G401 (cell line): ENCODE measurements at regions not wholly inside any gene's neighbourhood (a gene's known extent, or its start where the extent isn't known, plus 50 kb on each side); places are given as distances from the start of the nearest gene placed in this dataset.
"Not testable (repeated sequence)": the region's sequence is repeated elsewhere in the genome, so short reads cannot be mapped to it uniquely, and the experiment has no call there.

Experiments
- DNase-seq: peaks from one replicate; pipeline ENCODE4 v3.0.0-alpha.2; 2015; ENCODE audit warnings: low spot score
- in situ Hi-C: cut with HindIII; loops from 2 replicates; pipeline ENCODE4 v1.10.0; 2016; ENCODE audit warnings: low sequenced_read_pairs, mixed read lengths

DNA sequence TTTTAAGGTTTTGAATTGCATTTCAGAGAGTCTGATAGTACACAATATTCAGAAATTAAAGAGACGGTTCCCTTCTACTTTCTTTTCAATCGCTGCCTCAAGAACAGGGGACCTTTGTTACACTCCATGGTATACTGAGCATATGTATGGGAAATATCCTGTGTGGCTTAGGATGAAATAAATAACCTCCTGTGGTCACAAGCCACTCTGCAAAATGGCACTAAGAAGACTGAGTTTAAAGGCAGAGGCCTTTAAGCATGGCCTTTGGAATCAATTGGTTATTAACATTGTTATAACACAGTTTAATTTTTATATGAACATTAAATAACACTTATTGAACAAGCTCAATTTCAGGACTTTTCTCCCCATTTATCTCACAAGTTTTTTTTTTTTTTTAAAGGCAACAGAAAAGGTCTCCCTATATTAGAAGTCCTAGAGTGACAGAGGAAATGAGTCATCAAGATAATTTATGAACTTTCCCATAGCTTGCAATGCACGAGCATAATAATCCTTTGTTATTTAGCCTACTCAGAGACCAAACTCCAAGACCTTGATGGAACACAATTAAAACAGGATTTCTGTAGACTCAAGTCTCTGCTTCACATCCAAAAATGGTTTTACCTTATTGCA, 341.9 kb downstream of the TMEM167A start:
- no peak for DNase-seq
- in situ Hi-C loops: no loop called here

DNA sequence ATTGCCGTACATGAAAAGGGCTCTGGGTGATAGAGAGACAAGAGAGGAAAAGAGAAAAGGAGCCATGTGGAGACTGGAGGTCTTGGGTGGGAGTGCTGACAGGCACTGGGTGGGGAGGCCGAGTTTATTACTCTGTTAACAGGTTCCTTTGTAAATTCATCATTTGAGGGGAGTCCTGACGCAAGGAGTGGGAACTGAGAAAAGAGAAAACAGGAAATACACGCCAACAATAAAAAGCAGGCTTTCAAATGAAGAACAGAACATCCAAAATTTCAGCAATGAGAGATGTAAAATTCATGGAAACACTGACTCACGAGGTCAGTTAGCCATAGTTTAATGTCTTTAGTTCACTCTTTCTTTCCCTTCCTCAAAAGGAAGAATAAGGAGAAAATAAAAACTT, 342.8 kb downstream of the TMEM167A start:
- in situ Hi-C loops: no loop called here

DNA sequence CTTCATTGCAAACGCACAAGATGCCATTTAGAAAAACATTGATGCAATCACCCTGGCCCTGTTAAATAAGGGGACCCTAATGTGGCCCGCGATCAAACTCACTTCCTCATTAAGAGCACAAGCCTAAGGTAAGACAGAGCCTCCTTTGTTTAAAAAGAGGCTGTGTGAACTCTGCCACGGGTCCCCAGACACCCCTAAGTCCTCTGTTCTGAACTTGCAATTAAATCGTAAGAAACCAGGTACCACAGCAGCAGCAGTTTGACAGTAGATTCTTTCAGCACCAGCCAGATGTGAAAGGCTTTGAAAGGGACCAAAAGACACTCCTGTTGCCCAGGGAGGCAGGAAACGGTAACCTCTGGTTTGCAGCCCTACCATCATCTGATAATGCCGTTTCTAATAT, 346.3 kb downstream of the TMEM167A start:
- in situ Hi-C loops: no loop called here
- DNase-seq: no peak

More for the DNA sequence above, 342.8 kb downstream of the TMEM167A start:
- DNase-seq: no peak

DNA sequence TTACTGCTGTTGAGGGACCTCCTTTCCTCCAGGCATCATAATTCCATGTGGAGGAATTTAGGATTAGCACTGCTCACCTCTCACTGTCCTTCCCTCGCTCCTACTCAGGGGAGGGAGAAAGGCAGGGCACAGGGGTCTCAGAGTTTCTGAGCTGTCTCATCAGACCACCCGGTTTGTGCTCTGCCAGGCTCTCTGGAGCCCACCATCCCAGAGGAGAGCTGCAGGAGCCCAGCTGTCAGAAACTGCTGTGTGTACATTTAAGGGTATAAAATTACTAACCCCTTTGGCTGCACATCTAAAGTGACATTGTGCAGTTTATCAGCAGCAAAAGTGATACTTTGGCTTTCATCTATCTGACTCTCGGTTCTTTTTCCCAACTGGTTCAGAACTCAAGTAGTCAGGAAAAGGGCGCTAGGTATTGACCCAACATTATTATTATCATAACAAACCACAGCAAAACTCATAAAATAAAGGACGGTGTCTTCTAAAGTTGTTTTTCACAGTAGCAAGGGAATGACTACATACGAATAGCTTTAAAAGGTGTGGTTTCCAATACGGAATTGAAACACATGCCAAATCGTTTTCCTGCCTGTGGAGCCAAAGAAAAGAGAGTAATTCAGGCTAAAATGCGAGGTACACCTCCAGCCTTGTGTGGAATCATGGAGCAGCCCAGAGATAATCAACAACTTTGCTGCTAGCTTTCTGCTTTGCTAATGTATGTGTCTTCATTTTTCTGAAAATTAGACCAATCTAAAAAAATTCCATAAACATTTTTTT, 348.1 kb downstream of the TMEM167A start:
- DNase-seq: no peak
- in situ Hi-C loops: no loop called here

DNA sequence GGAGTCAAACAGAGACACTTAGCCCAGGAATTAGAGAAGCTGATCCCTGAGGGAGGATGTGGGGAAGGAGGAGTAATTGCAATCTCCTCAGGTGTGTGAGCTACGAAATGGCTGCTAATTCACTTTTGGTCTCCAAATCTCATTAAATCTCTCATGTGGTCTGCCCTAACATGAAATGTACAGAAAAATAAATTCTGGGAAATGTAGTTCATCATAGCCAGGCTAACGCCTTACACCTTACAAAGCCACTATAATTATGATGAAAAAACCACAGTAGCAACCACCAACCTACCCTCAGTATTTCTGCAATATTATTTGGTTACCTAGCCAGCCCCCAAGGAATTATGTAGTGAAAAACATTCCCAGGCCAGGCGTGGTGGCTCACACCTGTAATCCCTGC, 354.0 kb downstream of the TMEM167A start:
- in situ Hi-C loops: no loop called here
- no peak for DNase-seq

DNA sequence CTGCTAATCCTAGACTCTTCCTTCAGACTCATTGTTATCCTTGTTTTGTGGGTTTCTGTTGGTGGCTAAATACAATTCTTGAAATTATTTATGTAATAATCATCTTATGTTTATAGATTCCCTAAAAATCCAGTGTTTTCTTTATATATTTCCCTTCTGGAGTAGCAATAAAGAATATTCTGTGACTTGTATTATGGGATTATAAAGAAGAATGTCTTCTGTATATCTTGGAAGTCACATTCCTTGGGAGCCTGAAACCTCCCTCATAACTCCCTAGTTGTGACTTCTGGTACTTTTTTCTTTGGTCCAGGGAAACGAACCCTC, 356.1 kb downstream of the TMEM167A start:
- no peak for DNase-seq
- in situ Hi-C loops: no loop called here

DNA sequence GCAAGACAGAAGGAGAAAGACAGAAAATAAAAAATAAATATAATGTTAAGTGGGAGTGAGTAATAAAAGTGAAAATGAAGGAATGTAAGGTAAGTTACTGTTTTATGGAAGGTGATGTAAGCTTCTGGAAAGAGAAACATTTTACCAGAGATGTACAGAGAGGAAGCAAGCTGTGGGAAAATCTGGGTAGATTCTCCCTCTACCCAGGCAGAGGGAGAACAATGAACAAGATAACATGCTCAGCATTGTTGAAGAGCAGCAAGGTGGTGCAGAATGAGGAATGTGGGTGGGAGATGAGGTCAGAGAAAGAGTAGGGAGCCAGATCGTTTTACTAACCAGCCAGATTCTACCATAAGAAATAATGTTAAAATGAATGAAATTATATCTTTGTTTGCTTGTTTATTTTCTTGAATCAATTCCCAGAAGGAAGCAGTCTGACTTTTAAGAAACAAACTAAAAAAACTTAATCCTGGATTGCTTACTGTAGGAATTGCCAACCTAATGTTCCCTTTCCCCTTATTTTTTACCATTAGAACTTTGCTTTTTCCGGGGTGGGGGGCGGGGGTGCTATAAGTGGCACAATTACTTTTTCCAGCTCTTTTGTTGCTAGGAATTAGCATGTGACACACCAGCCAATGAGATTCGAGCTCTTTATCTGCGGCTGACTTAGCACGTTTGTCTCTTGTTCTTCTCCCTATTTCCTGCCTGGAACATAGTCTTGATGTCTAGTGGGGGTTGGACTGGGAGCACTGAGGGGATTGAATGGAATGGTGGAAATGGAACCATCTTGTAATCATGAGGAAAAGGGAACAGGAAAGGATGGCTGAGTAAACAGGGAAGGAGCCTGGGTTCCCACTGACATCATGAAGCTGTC, 356.7 kb downstream of the TMEM167A start:
- DNase-seq: no peak
- in situ Hi-C loops: no loop called here

DNA sequence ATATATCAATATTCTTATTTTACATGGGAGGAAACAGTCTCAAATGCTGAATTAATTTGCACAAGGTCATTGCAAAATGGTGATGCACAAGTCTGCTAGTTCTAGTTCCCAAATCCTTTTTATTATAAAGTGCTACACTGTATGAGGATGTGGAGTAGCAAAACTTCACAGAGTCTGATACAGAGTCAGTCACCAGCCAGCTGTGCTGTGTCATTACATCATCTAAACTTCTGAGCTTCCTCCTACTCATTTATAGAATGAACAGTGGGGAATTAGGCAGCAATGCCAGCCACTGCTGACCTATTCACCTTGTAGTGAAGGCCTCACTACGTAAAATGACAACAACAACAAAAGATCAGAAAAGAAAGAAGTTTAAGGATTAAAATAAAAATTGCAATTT, 357.8 kb downstream of the TMEM167A start:
- no peak for DNase-seq
- in situ Hi-C loops: no loop called here

DNA sequence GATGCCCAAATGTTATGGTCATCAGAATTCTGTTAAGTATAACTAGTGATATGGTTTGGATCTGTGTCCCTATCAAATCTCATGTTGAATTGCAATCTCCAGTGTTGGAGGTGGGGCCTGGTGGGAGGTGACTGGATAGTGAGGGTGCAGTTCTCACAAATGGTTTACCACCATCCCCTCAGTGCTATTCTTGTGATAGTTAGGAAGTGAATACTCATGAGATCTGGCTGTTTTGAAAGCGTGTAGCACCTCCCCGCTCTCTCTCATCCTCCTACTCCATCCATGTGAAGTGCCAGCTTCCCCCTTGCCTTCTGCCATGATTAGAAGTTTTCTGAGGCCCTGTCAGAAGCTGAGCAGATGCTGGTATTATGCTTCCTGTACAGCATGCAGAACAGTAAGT, 359.5 kb downstream of the TMEM167A start:
- DNase-seq: no peak
- in situ Hi-C loops: no loop called here

DNA sequence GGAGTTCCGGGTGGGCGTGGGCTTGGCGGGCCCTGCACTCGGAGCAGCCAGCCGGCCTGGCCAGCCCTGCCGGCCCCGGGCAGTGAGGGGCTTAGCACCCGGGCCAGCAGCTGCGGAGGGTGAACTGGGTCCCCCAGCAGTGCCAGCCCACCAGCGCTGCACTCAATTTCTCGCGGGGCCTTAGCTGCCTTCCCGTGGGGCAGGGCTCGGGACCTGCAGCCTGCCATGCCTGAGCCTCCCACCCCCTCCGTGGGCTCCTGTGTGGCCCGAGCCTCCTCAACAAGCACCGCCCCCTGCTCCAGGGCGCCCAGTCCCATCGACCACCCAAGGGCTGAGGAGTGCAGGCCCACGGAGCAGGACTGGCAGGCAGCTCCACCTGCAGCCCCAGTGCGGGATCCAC, 362.5 kb downstream of the TMEM167A start:
- DNase-seq, in situ Hi-C loops: not testable (repeated sequence)

DNA sequence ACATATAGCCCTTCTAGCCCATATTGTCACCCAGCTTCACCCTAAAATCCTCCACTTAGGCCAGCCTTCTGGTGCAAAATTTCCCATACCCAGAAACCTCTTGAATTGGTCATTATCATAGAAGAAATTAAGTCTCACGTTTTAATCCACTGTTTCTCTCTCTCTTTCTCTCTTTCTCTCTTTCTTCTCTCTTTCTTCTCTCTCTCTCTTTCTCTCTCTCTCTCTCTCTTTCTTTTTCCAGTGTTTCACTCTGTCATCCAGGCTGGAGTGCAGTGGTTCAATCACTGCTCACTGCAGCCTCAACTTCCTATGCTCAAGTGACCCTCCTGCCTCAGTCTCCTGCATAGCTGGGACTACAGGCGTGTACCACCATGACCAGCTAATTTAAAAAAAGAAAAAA, 363.4 kb downstream of the TMEM167A start:
- in situ Hi-C loops: no loop called here
- no peak for DNase-seq

DNA sequence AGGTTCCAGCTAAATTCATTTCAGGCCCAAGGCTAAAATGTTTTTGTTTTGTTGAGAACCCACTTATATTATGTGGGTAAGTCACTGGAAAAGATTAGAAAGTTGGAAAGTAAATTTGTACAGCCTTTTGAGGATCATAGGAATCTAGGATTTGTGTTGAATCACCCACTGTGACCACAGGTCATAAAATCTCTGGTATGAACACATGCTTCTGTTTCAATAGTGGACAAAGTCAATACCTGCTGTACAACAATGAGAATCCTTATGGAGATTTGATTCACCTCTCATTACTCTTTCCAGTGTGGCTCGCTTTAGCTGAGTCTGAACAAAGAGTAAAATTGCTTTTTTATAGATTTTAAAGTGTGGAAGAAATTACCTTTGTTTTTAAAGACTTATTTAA, 369.5 kb downstream of the TMEM167A start:
- no peak for DNase-seq
- in situ Hi-C loops: no loop called here

DNA sequence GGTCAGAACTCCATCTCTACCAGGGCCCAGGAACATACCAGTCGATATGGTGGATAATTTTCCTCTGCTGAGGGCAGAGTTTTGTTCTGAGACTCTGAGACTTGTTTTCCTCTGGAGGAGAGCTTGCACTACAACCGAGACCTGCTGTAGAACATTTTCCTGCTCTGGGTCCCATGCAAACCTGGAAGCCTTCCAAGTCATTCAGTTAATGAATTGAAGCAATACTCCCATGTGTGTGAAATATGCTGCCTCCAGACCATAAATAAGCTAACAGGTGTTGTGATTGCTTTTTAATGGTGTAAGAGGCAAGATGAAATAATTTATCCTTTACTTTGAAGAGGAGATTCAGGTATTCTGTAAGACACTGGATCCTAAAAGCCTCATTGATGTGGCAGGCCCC, 372.8 kb downstream of the TMEM167A start:
- in situ Hi-C loops: no loop called here
- DNase-seq: no peak

DNA sequence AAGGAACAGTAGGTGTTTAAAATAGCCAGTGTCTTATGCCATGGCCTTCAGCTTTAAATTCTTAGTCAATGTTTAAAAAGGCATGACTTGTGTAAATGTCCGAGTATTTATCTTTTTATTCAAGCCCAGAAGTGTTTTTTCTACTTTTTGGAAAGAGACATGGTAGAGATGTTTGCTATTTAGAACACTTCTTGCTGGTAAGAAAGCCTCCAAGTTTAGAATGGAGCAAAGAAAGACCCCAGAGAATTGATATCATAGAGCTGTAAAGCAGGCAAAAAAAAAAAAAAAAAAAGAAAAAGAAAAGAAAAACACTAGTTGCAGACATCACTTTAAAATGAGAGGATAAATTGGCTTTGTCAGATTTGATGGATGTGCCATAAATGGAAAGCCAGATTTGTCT, 375.1 kb downstream of the TMEM167A start:
- in situ Hi-C loops: no loop called here
- no peak for DNase-seq

DNA sequence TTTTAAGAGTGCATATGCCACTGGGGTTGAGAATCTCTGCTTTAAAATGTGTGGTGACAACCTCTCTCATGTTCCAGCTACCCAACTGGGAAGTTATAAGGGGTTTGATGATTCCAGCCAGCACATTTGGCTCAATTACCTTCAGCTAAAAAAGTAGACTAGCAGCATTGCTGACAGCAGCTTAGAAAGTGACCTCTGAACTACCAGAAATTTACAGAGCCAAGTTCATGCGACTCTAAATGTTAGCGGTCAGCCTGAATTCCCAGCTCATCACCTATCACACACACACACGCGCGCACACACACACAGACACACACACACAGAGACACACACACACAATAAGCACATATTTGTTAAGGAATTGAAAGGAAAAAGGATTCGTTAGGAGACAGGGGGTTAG, 377.5 kb downstream of the TMEM167A start:
- in situ Hi-C loops: no loop called here
- no peak for DNase-seq

DNA sequence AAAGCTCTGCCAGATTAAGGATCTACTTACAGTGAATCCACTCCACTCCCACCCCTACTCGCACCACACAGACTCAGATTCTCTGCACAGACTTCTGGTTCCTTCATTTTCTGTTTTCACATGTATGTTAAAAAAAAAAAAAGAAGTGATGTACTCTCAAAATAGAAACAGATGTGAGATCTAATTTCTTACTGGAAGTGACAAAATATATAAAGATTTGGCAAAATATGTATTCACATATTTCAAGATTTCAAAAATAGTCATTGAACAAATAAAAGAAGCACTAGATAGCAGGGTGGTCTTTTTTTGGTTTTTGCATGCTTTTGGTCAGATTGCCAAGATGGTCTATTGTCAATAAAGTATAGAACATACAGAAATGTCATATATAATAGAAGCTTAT, 379.2 kb downstream of the TMEM167A start:
- in situ Hi-C loops: no loop called here
- DNase-seq: no peak

DNA sequence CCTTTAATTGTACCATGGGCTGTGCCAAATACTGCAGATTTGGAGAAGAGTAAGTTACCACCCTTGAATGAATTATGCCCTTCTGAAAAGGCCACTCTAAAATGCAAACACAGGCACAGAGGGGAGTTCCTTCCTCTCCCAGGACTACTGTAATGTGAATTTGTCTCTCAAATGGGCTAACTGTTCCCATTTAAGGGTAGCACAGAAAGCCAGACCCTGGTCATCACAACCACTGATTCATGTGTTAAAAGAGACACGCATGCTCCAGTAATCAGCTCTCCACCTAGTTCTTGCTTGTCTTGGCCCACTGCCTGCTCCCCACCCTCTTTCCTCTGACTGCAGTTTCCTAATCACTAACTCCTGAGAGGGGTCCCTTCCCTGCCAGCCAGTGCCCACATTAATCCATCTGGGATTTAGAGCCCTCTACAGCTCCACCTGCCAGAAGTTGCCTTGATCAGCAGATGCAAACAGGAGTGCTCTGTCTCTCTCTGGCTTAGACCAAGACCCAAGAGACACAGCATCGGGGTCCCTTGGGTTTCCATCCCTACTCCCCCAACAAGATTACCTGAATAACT, 382.4 kb downstream of the TMEM167A start:
- in situ Hi-C loops: no loop called here
- no peak for DNase-seq

DNA sequence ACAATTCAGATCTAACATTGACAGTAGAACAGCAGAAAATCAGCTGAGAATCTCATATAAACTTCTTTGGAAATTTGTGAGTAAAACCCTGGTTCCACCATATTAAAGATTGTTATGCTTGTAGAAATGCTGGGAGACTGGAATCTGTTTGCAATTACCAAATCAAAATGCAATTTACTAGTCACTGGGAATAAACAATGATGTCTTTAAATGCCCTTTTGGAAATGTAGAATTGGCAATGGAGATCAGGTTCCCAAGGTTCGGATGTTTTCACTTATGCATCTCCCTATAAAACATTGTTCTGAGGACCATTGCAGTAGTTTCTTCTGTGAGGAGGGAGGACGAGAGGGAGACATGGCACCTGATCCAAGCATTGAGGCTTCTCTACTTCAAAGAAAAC, 384.4 kb downstream of the TMEM167A start:
- no peak for DNase-seq
- in situ Hi-C loops: no loop called here

DNA sequence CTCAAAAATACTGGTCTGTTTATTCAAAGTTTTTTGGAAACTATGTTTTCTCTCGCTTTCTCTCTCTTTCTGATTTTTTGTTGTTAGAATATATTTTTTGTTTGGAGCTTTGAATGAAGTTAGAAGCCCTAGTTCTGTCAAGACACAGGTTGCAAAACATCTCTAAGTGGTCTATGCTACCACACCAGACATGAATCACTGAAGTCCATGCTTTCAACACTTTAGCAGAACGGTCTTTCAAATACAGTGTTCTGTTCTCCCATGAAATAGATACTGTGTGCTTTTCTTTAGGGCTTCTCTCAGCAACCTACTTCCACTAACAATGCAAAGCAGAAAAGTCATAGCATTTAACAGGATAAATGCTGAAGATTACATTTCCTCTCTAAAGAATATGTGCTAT, 392.5 kb downstream of the TMEM167A start:
- DNase-seq: no peak
- in situ Hi-C loops: loop anchor here (5.0 kb wide), 1 partner anchor 63 kb away; no protein-coding TSS in a partner anchor

DNA sequence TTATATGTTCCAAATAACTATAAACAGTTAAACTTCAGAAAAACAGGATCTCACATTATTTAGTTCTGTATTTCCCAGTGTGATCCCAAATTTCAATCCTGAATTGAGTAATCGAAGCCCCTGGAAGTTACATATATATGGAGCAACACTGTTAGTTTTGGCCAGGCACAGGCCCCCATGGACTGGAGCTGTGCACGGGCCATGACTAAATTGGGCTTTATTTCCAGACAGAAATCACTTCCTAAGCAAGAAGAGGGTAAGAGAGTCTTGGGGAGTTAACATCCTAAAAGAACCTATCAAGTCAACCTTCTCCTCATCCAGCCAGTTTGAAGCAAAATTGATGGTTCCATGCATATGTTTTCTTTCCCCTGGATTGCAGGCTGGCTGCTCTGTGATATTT, 393.0 kb downstream of the TMEM167A start:
- DNase-seq: no peak
- in situ Hi-C loops: no loop called here
